Colonic mucosa (tissue), 4 donors: ENCODE measurements at regions not wholly inside any gene's neighbourhood (a gene's known extent, or its start where the extent isn't known, plus 50 kb on each side); places are given as distances from the start of the nearest gene placed in this dataset.
"Not testable (repeated sequence)": the region's sequence is repeated elsewhere in the genome, so short reads cannot be mapped to it uniquely, and the experiment has no call there.

Experiments used
- DNase-seq: peaks from one replicate; pipeline ENCODE4 v3.0.0-alpha.2; 2020
- H3K27ac ChIP-seq: fragments of 200-600 bp; one replicate; pipeline ENCODE4 v1.8.0; 2021
- H3K27me3 ChIP-seq: fragments of 200-600 bp; one replicate; pipeline ENCODE4 v1.8.0; 2021
- H3K36me3 ChIP-seq: fragments of 200-600 bp; one replicate; pipeline ENCODE4 v1.8.0; 2021
- H3K4me1 ChIP-seq: fragments of 200-600 bp; one replicate; pipeline ENCODE4 v1.8.0; 2021; ENCODE audit warnings: mild to moderate bottlenecking
- H3K4me3 ChIP-seq: fragments of 200-600 bp; one replicate; pipeline ENCODE4 v1.8.0; 2021
- H3K9ac ChIP-seq, 2 donors: one replicate each; pipeline ENCODE4 v1.7.0; 2013; ENCODE audit warnings: control low read depth in 2 of 2, low read depth in 2 of 2, low read length in 2 of 2
- H3K9me3 ChIP-seq: fragments of 200-600 bp; one replicate; pipeline ENCODE4 v1.8.0; 2021
- CTCF ChIP-seq: fragments of 200-600 bp; IDR thresholded peaks from one replicate; pipeline ENCODE4 v1.8.0; 2022; ENCODE audit warnings: antibody characterized with exemption, mild to moderate bottlenecking
- intact Hi-C: fragments of 100-400 bp; cut with DNase I; formaldehyde crosslinking; loops from one replicate; pipeline ENCODE4 v1.14.1; 2022
- donor health status: healthy.
- donor health status: DM: no; HTN: no; CAD: no.
- donor health status: DM: no; HTN: no; CAD: no.

GRCh38 chr7:22039670-22040069 is 94.0 kb upstream of the CDCA7L start:
- H3K9me3 ChIP-seq, result no peaks in the 10 kb centered on the region
- intact Hi-C loops, result no loop called here
- H3K4me3 ChIP-seq, result no peak overlapping the region
- H3K27me3 ChIP-seq, result no peaks in the 10 kb centered on the region
- DNase-seq, result no peak
- H3K4me1 ChIP-seq, result no peaks in the 10 kb centered on the region
- H3K36me3 ChIP-seq, result no peaks in the 10 kb centered on the region
- no peak overlapping the region for H3K27ac ChIP-seq
- H3K9ac ChIP-seq, result no peak overlapping the region
- no peak for TF ChIP-seq CTCF

GRCh38 chr7:22032356-22032755 is 86.7 kb upstream of the CDCA7L start:
- H3K27me3 ChIP-seq, H3K4me1 ChIP-seq, H3K36me3 ChIP-seq, H3K27ac ChIP-seq, H3K9ac ChIP-seq, H3K9me3 ChIP-seq, DNase-seq, H3K4me3 ChIP-seq, intact Hi-C loops: not testable (repeated sequence)

- H3K4me3 ChIP-seq, intact Hi-C loops, H3K36me3 ChIP-seq, H3K4me1 ChIP-seq, H3K9ac ChIP-seq, H3K27ac ChIP-seq, DNase-seq, H3K27me3 ChIP-seq, H3K9me3 ChIP-seq: not testable (repeated sequence)
These were observed 83.0 kb upstream of the CDCA7L start for GRCh38 chr7:22028656-22029055.

GRCh38 chr7:22027475-22027874 is 81.8 kb upstream of the CDCA7L start:
- no peak for TF ChIP-seq CTCF
- Histone ChIP-seq H3K36me3 (no peaks in the 10 kb centered on the region), H3K4me1 (no peaks in the 10 kb centered on the region), H3K4me3 (no peak overlapping the region), H3K27ac (no peak overlapping the region), H3K9me3 (no peaks in the 10 kb centered on the region), H3K9ac (no peak overlapping the region), H3K27me3 (no peaks in the 10 kb centered on the region)
- intact Hi-C loops, result no loop called here
- no peak for DNase-seq

GRCh38 chr7:22025983-22026382 is 80.3 kb upstream of the CDCA7L start:
- Histone ChIP-seq H3K9me3 (no peaks in the 10 kb centered on the region), H3K27ac (no peak overlapping the region), H3K9ac (no peak overlapping the region), H3K27me3 (no peaks in the 10 kb centered on the region), H3K36me3 (no peaks in the 10 kb centered on the region), H3K4me3 (no peak overlapping the region), H3K4me1 (no peaks in the 10 kb centered on the region)
- TF ChIP-seq CTCF, result no peak
- intact Hi-C loops, result no loop called here
- DNase-seq, result no peak

GRCh38 chr7:22025075-22025474 is 79.4 kb upstream of the CDCA7L start:
- TF ChIP-seq CTCF, result no peak
- no peaks in the 10 kb centered on the region for H3K36me3 ChIP-seq
- DNase-seq, result no peak
- H3K27me3 ChIP-seq, result no peaks in the 10 kb centered on the region
- H3K9me3 ChIP-seq, result no peaks in the 10 kb centered on the region
- no peak overlapping the region for H3K9ac ChIP-seq
- no peaks in the 10 kb centered on the region for H3K4me1 ChIP-seq
- H3K27ac ChIP-seq, result no peak overlapping the region
- intact Hi-C loops, result no loop called here
- no peak overlapping the region for H3K4me3 ChIP-seq

GRCh38 chr7:22019931-22020330 is 74.2 kb upstream of the CDCA7L start:
- no peak for DNase-seq
- H3K36me3 ChIP-seq, result no peaks in the 10 kb centered on the region
- no peak overlapping the region for H3K9ac ChIP-seq
- no peak overlapping the region for H3K4me3 ChIP-seq
- no peak overlapping the region for H3K27ac ChIP-seq
- H3K4me1 ChIP-seq, result no peaks in the 10 kb centered on the region
- intact Hi-C loops, result no loop called here
- H3K27me3 ChIP-seq, result no peaks in the 10 kb centered on the region
- no peak for TF ChIP-seq CTCF
- no peaks in the 10 kb centered on the region for H3K9me3 ChIP-seq
